ENCODE measurements at regions not wholly inside any gene's neighbourhood (a gene's known extent, or its start where the extent isn't known, plus 50 kb on each side); places are given as distances from the start of the nearest gene placed in this dataset.

GRCh38 chr2:19226871-19227270 is 131.6 kb downstream of the OSR1 start:
- no peak for TF ChIP-seq REST (IDR thresholded peaks at IDR 0.05)
- TF ChIP-seq ZBTB33 (IDR thresholded peaks at IDR 0.05) = no peak
- no peak for TF ChIP-seq SP1 (IDR thresholded peaks at IDR 0.05)
- no peak for TF ChIP-seq YY1 (IDR thresholded peaks at IDR 0.05)
- TF ChIP-seq RXRA (IDR thresholded peaks at IDR 0.05) = no peak
- no peak for TF ChIP-seq MAX (IDR thresholded peaks at IDR 0.05)
- no peak for TF ChIP-seq RAD21 (IDR thresholded peaks at IDR 0.05)
- TF ChIP-seq, protein P1, sequence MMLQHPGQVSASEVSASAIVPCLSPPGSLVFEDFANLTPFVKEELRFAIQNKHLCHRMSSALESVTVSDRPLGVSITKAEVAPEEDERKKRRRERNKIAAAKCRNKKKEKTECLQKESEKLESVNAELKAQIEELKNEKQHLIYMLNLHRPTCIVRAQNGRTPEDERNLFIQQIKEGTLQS (IDR thresholded peaks at IDR 0.05) = no peak
- no peak for TF ChIP-seq CTCF (IDR thresholded peaks at IDR 0.05; ENCODE audit: low read depth, low read length, missing input control)
- TF ChIP-seq FOXA1 (IDR thresholded peaks at IDR 0.05) = no peak
- no peak for TF ChIP-seq JUND (IDR thresholded peaks at IDR 0.05)
- TF ChIP-seq TAF1 (conservative IDR thresholded peaks at IDR 0.05) = no peak

All from liver (tissue), 3 donors.